HepG2 (cell line): ENCODE measurements at regions not wholly inside any gene's neighbourhood (a gene's known extent, or its start where the extent isn't known, plus 50 kb on each side); places are given as distances from the start of the nearest gene placed in this dataset.

ENCODE experiments used
- ADNP ChIP-seq: sonication (generic); formaldehyde crosslinking; IDR thresholded peaks from 2 replicates; pipeline ENCODE4 v1.4.0; 2020; ENCODE audit warnings: missing genetic modification reagents
- CREB1 ChIP-seq, 2 experiments: fragments of 450-650 bp in 1 of 2; IDR thresholded peaks; 2 replicates each; pipeline ENCODE4 v1.6.1; 2016 to 2017; ENCODE audit warnings: control low read depth in 1 of 2, mild to moderate bottlenecking in 1 of 2, missing compliant biosample characterization in 1 of 2, missing genetic modification characterization in 1 of 2
- CTCF ChIP-seq: sonication (generic); formaldehyde crosslinking; IDR thresholded peaks from 2 replicates; pipeline ENCODE4 v1.5.0; 2020; ENCODE audit warnings: mild to moderate bottlenecking, missing genetic modification reagents, moderate library complexity
- JUNB ChIP-seq: sonication (generic); formaldehyde crosslinking; IDR thresholded peaks from 2 replicates; pipeline ENCODE4 v1.8.0; 2022; ENCODE audit warnings: missing genetic modification reagents, mild to moderate bottlenecking, borderline replicate concordance
- MXD4 ChIP-seq: IDR thresholded peaks from 2 replicates; pipeline ENCODE4 v1.6.1; 2016; ENCODE audit warnings: mild to moderate bottlenecking, missing biosample characterization, missing genetic modification reagents
- PREB ChIP-seq: sonication (generic); formaldehyde crosslinking; IDR thresholded peaks from 2 replicates; pipeline ENCODE4 v1.4.0; 2020; ENCODE audit warnings: missing genetic modification reagents
- RAD21 ChIP-seq: fragments of 450-650 bp; formaldehyde crosslinking; IDR thresholded peaks from 2 replicates; pipeline ENCODE4 v1.5.0; 2020; ENCODE audit warnings: mild to moderate bottlenecking
- THAP7 ChIP-seq: sonication (generic); formaldehyde crosslinking; IDR thresholded peaks from 2 replicates; pipeline ENCODE4 v1.8.1; 2023; ENCODE audit warnings: mild to moderate bottlenecking, missing genetic modification reagents
- ZNF512 ChIP-seq: sonication (generic); formaldehyde crosslinking; IDR thresholded peaks from 2 replicates; pipeline ENCODE4 v1.4.0; 2020; ENCODE audit warnings: mild to moderate bottlenecking, missing genetic modification reagents
- ZNF556 ChIP-seq: sonication (generic); formaldehyde crosslinking; IDR thresholded peaks from 2 replicates; pipeline ENCODE4 v1.4.0; 2020; ENCODE audit warnings: mild to moderate bottlenecking, missing genetic modification reagents, borderline replicate concordance
- ZNF775 ChIP-seq: sonication (generic); formaldehyde crosslinking; IDR thresholded peaks from 2 replicates; pipeline ENCODE4 v1.4.0; 2020; ENCODE audit warnings: missing genetic modification reagents, mild to moderate bottlenecking, moderate library complexity, borderline replicate concordance

GRCh38 chr7:49030221-49030620 lies 105.9 kb downstream of the CDC14C start:
- TF ChIP-seq ZNF556 (CRISPR knock-in tag) = no peak
- TF ChIP-seq RAD21 (CRISPR knock-in tag) = no peak
- TF ChIP-seq PREB = no peak
- no peak for TF ChIP-seq CTCF (CRISPR knock-in tag)
- no peak for TF ChIP-seq MXD4
- TF ChIP-seq THAP7 (CRISPR knock-in tag) = no peak
- no peak for TF ChIP-seq ZNF512 (CRISPR knock-in tag)
- TF ChIP-seq CREB1 (IDR thresholded peaks at IDR 0.05) = no peak
- TF ChIP-seq CREB1 (CRISPR knock-in tag; IDR thresholded peaks at IDR 0.05) = no peak
- no peak for TF ChIP-seq ADNP
- no peak for TF ChIP-seq ZNF775 (CRISPR knock-in tag)
- TF ChIP-seq JUNB (CRISPR knock-in tag) = no peak
